ENCODE measurements at regions not wholly inside any gene's neighbourhood (a gene's known extent, or its start where the extent isn't known, plus 50 kb on each side); places are given as distances from the start of the nearest gene placed in this dataset.

- TF ChIP-seq CTCF (IDR thresholded peaks at IDR 0.05; ENCODE audit: poor library complexity, severe bottlenecking), result no peak
- H3K4me1 ChIP-seq (ENCODE audit: insufficient read depth, poor library complexity, severe bottlenecking), result no peaks in the 10 kb centered on the region
- H3K9me3 ChIP-seq (ENCODE audit: severe bottlenecking), result no peaks in the 10 kb centered on the region
- H3K27ac ChIP-seq (ENCODE audit: poor library complexity, severe bottlenecking), result no peak overlapping the region
- no peak overlapping the region for H3K4me3 ChIP-seq (ENCODE audit: severe bottlenecking)
- ATAC-seq (ENCODE audit: low read depth), result no peak
- H3K27me3 ChIP-seq (ENCODE audit: insufficient read depth, poor library complexity, severe bottlenecking), result no peaks in the 10 kb centered on the region
- H3K36me3 ChIP-seq (ENCODE audit: low read depth), result no peaks in the 10 kb centered on the region
- DNase-seq (ENCODE audit: low spot score), result no peak
Observed at GRCh38 chr4:108556588-108557200, 63.7 kb upstream of the RPL34 start.

- Histone ChIP-seq H3K9me3 (ENCODE audit: severe bottlenecking) (no peaks in the 10 kb centered on the region), H3K27ac (ENCODE audit: poor library complexity, severe bottlenecking) (no peak overlapping the region), H3K4me3 (ENCODE audit: severe bottlenecking) (no peak overlapping the region), H3K36me3 (ENCODE audit: low read depth) (no peaks in the 10 kb centered on the region), H3K27me3 (ENCODE audit: insufficient read depth, poor library complexity, severe bottlenecking) (no peaks in the 10 kb centered on the region), H3K4me1 (ENCODE audit: insufficient read depth, poor library complexity, severe bottlenecking) (no peaks in the 10 kb centered on the region)
- DNase-seq (ENCODE audit: low spot score) (no peak), ATAC-seq (ENCODE audit: low read depth) (no peak)
- no peak for TF ChIP-seq CTCF (IDR thresholded peaks at IDR 0.05; ENCODE audit: poor library complexity, severe bottlenecking)
Observed at GRCh38 chr4:108556166-108556565, 64.2 kb upstream of the RPL34 start.

- TF ChIP-seq CTCF (IDR thresholded peaks at IDR 0.05; ENCODE audit: poor library complexity, severe bottlenecking), result no peak
- Histone ChIP-seq H3K27me3 (ENCODE audit: insufficient read depth, poor library complexity, severe bottlenecking) (no peaks in the 10 kb centered on the region), H3K9me3 (ENCODE audit: severe bottlenecking) (no peaks in the 10 kb centered on the region), H3K4me3 (ENCODE audit: severe bottlenecking) (no peak overlapping the region), H3K4me1 (ENCODE audit: insufficient read depth, poor library complexity, severe bottlenecking) (no peaks in the 10 kb centered on the region), H3K36me3 (ENCODE audit: low read depth) (no peaks in the 10 kb centered on the region), H3K27ac (ENCODE audit: poor library complexity, severe bottlenecking) (no peak overlapping the region)
- ATAC-seq (ENCODE audit: low read depth) (no peak), DNase-seq (ENCODE audit: low spot score) (no peak)
Observed at GRCh38 chr4:108555701-108556100, 64.7 kb upstream of the RPL34 start.

- ATAC-seq (ENCODE audit: low read depth) (no peak), DNase-seq (ENCODE audit: low spot score) (no peak)
- Histone ChIP-seq H3K27me3 (ENCODE audit: insufficient read depth, poor library complexity, severe bottlenecking) (no peaks in the 10 kb centered on the region), H3K4me1 (ENCODE audit: insufficient read depth, poor library complexity, severe bottlenecking) (no peaks in the 10 kb centered on the region), H3K27ac (ENCODE audit: poor library complexity, severe bottlenecking) (no peak overlapping the region), H3K9me3 (ENCODE audit: severe bottlenecking) (peaks cover 11% of the 10 kb centered on the region), H3K4me3 (ENCODE audit: severe bottlenecking) (no peak overlapping the region), H3K36me3 (ENCODE audit: low read depth) (no peaks in the 10 kb centered on the region)
- no peak for TF ChIP-seq CTCF (IDR thresholded peaks at IDR 0.05; ENCODE audit: poor library complexity, severe bottlenecking)
Observed at GRCh38 chr4:108547682-108548081, 72.7 kb upstream of the RPL34 start.

- H3K27ac ChIP-seq (ENCODE audit: poor library complexity, severe bottlenecking), result no peak overlapping the region
- no peaks in the 10 kb centered on the region for H3K36me3 ChIP-seq (ENCODE audit: low read depth)
- H3K9me3 ChIP-seq (ENCODE audit: severe bottlenecking), result peaks cover 11% of the 10 kb centered on the region
Observed at GRCh38 chr4:108546728-108547127, 73.6 kb upstream of the RPL34 start.

More at GRCh38 chr4:108546728-108547127, 73.6 kb upstream of the RPL34 start:
- Histone ChIP-seq H3K4me1 (ENCODE audit: insufficient read depth, poor library complexity, severe bottlenecking) (no peaks in the 10 kb centered on the region), H3K4me3 (ENCODE audit: severe bottlenecking) (no peak overlapping the region), H3K27me3 (ENCODE audit: insufficient read depth, poor library complexity, severe bottlenecking) (no peaks in the 10 kb centered on the region)
- no peak for DNase-seq (ENCODE audit: low spot score)
- TF ChIP-seq CTCF (IDR thresholded peaks at IDR 0.05; ENCODE audit: poor library complexity, severe bottlenecking), result no peak
- ATAC-seq (ENCODE audit: low read depth), result no peak

All from RWPE2 (cell line).